Renal cortical epithelial cell (primary cell): ENCODE measurements at regions not wholly inside any gene's neighbourhood (a gene's known extent, or its start where the extent isn't known, plus 50 kb on each side); places are given as distances from the start of the nearest gene placed in this dataset.
A peak's percentile ranks its signal among the peaks of the same experiment; 100 is the strongest.

Experiments
- DNase-seq: peaks from one replicate; pipeline ENCODE4 v3.0.0-alpha.2; 2011; ENCODE audit warnings: low read depth

GRCh38 chr5:175242207-175242606 lies 201.8 kb downstream of the DRD1 start:
- DNase-seq, result no peak

- no peak for DNase-seq
Measured at GRCh38 chr5:175238326-175238725, 205.7 kb downstream of the DRD1 start.

- no peak for DNase-seq
Measured at GRCh38 chr5:175236176-175236575, 207.8 kb downstream of the DRD1 start.

- no peak for DNase-seq
Measured at GRCh38 chr5:175235251-175235960, 208.6 kb downstream of the DRD1 start.

GRCh38 chr5:175230299-175230698 lies 213.7 kb downstream of the DRD1 start:
- no peak for DNase-seq

- no peak for DNase-seq
Measured at GRCh38 chr5:175226506-175226905, 217.5 kb downstream of the DRD1 start.

- DNase-seq, result no peak
Measured at GRCh38 chr5:175223291-175223690, 220.7 kb downstream of the DRD1 start.

- DNase-seq, result no peak
Measured at GRCh38 chr5:175222621-175223020, 221.4 kb downstream of the DRD1 start.

GRCh38 chr5:175220549-175220948 lies 223.4 kb downstream of the DRD1 start:
- DNase-seq, result no peak

GRCh38 chr5:175219366-175219765 lies 224.6 kb downstream of the DRD1 start:
- no peak for DNase-seq

GRCh38 chr5:175216991-175217390 lies 227.0 kb downstream of the DRD1 start:
- DNase-seq, result no peak

- DNase-seq, result no peak
Measured at GRCh38 chr5:175215906-175216305, 228.1 kb downstream of the DRD1 start.

- DNase-seq, result peak; percentile 77
Measured at GRCh38 chr5:175214152-175214551, 229.8 kb downstream of the DRD1 start.

- DNase-seq, result no peak
Measured at GRCh38 chr5:175211956-175212756, 231.8 kb downstream of the DRD1 start.

GRCh38 chr5:175207321-175208040 lies 236.5 kb downstream of the DRD1 start:
- no peak for DNase-seq

- no peak for DNase-seq
Measured at GRCh38 chr5:175206669-175207068, 237.3 kb downstream of the DRD1 start.

- DNase-seq, result peak; percentile 71
Measured at GRCh38 chr5:175202463-175203068, 241.4 kb downstream of the DRD1 start.

- no peak for DNase-seq
Measured at GRCh38 chr5:175201393-175201792, 242.6 kb downstream of the DRD1 start.

- peak; percentile 40 for DNase-seq
Measured at GRCh38 chr5:175195698-175196656, 248.0 kb downstream of the DRD1 start.

GRCh38 chr5:175181331-175181730 lies 262.7 kb downstream of the DRD1 start:
- DNase-seq, result no peak

- DNase-seq, result no peak
Measured at GRCh38 chr5:175170899-175171298, 273.1 kb downstream of the DRD1 start.
